Muscle of leg (tissue), 3 donors: ENCODE measurements at regions not wholly inside any gene's neighbourhood (a gene's known extent, or its start where the extent isn't known, plus 50 kb on each side); places are given as distances from the start of the nearest gene placed in this dataset.
"Not testable (repeated sequence)": the region's sequence is repeated elsewhere in the genome, so short reads cannot be mapped to it uniquely, and the experiment has no call there.

Source experiments
- DNase-seq: peaks from one replicate; pipeline ENCODE4 v3.0.0; 2013
- H3K27ac ChIP-seq: one replicate; pipeline ENCODE4 v1.5.1; 2013; ENCODE audit warnings: mild to moderate bottlenecking, low read length, control low read depth
- H3K27me3 ChIP-seq: one replicate; pipeline ENCODE4 v1.6.1; 2013; ENCODE audit warnings: low read length; ENCODE audit not compliant: control insufficient read depth, insufficient read depth
- H3K36me3 ChIP-seq: one replicate; pipeline ENCODE4 v1.6.1; 2013; ENCODE audit warnings: low read length; ENCODE audit not compliant: control insufficient read depth, insufficient read depth
- H3K4me1 ChIP-seq: one replicate; pipeline ENCODE4 v1.6.1; 2013; ENCODE audit warnings: low read length; ENCODE audit not compliant: control insufficient read depth, insufficient read depth
- H3K4me3 ChIP-seq: one replicate; pipeline ENCODE4 v1.5.1; 2013; ENCODE audit warnings: low read length, control low read depth
- H3K9me3 ChIP-seq: replicated peaks from 2 replicates; pipeline ENCODE4 v1.6.1; 2013; ENCODE audit warnings: low read depth, low read length; ENCODE audit not compliant: control insufficient read depth
- WGBS: methylation state at CpG from one replicate; pipeline ENCODE4 v1.1.5; 2013; ENCODE audit warnings: missing lambda C conversion rate; ENCODE audit not compliant: insufficient coverage; 5-methylcytosine and 5-hydroxymethylcytosine counted together

- H3K27me3 ChIP-seq, H3K36me3 ChIP-seq, DNase-seq, H3K4me3 ChIP-seq, H3K27ac ChIP-seq, H3K9me3 ChIP-seq, H3K4me1 ChIP-seq: not testable (repeated sequence)
- WGBS: no CpG with 5 or more reads among the region's 1 CpG
These were observed 750.6 kb downstream of the CDY1 start for GRCh38 chrY:26372480-26372879.

GRCh38 chrY:26408671-26409328 is 786.9 kb downstream of the CDY1 start:
- no peaks in the 10 kb centered on the region for H3K4me1 ChIP-seq
- no peak overlapping the region for H3K27ac ChIP-seq
- no peaks in the 10 kb centered on the region for H3K9me3 ChIP-seq
- no peak overlapping the region for H3K4me3 ChIP-seq
- no CpG with 5 or more reads among the region's 39 CpGs for WGBS
- no peak for DNase-seq
- H3K27me3 ChIP-seq: no peaks in the 10 kb centered on the region
- no peaks in the 10 kb centered on the region for H3K36me3 ChIP-seq

- Histone ChIP-seq H3K4me1 (no peaks in the 10 kb centered on the region), H3K4me3 (no peak overlapping the region)
- no CpG with 5 or more reads among the region's 27 CpGs for WGBS
These were observed 787.4 kb downstream of the CDY1 start for GRCh38 chrY:26409329-26409712.

More at GRCh38 chrY:26409329-26409712, 787.4 kb downstream of the CDY1 start:
- Histone ChIP-seq H3K9me3 (no peaks in the 10 kb centered on the region), H3K36me3 (no peaks in the 10 kb centered on the region), H3K27ac (no peak overlapping the region), H3K27me3 (no peaks in the 10 kb centered on the region)
- DNase-seq: no peak
